H9 (cell line): ENCODE measurements at regions not wholly inside any gene's neighbourhood (a gene's known extent, or its start where the extent isn't known, plus 50 kb on each side); places are given as distances from the start of the nearest gene placed in this dataset.

Experiments used
- DNase-seq: peaks from one replicate; pipeline ENCODE4 v3.0.0-alpha.2; 2017
- H2AFZ ChIP-seq: one replicate; pipeline ENCODE4 v1.6.1; 2013; ENCODE audit warnings: mild to moderate bottlenecking, low read length, control low read depth, moderate library complexity
- H2AK5ac ChIP-seq: 2 replicates; pipeline ENCODE4 v1.6.1; 2013; ENCODE audit warnings: low read length, control low read depth, mixed read lengths; ENCODE audit not compliant: insufficient read length
- H2BK120ac ChIP-seq: one replicate; pipeline ENCODE4 v1.6.1; 2013; ENCODE audit warnings: low read depth, mild to moderate bottlenecking, low read length, control low read depth, inconsistent platforms; ENCODE audit not compliant: poor library complexity, severe bottlenecking
- H2BK12ac ChIP-seq: 2 replicates; pipeline ENCODE4 v1.6.1; 2013; ENCODE audit warnings: low read length, control low read depth, mixed read lengths, low read depth; ENCODE audit not compliant: insufficient read length
- H2BK15ac ChIP-seq: 2 replicates; pipeline ENCODE4 v1.6.1; 2013; ENCODE audit warnings: low read depth, low read length, control low read depth
- H2BK20ac ChIP-seq: one replicate; pipeline ENCODE4 v1.6.1; 2013; ENCODE audit warnings: low read depth, mild to moderate bottlenecking, low read length, control low read depth, inconsistent platforms; ENCODE audit not compliant: poor library complexity, severe bottlenecking
- H2BK5ac ChIP-seq: 2 replicates; pipeline ENCODE4 v1.6.1; 2013; ENCODE audit warnings: low read length, control low read depth, mixed read lengths; ENCODE audit not compliant: insufficient read length
- H3K14ac ChIP-seq: 2 replicates; pipeline ENCODE4 v1.6.1; 2013; ENCODE audit warnings: low read length, control low read depth; ENCODE audit not compliant: insufficient read depth
- H3K18ac ChIP-seq: 2 replicates; pipeline ENCODE4 v1.6.1; 2013; ENCODE audit warnings: low read depth, mild to moderate bottlenecking, mixed read lengths, low read length, control low read depth; ENCODE audit not compliant: insufficient read length
- H3K23ac ChIP-seq: 2 replicates; pipeline ENCODE4 v1.6.1; 2013; ENCODE audit warnings: low read length, control low read depth, mixed read lengths, low read depth; ENCODE audit not compliant: insufficient read length
- H3K23me2 ChIP-seq: 2 replicates; pipeline ENCODE4 v1.6.1; 2013; ENCODE audit warnings: low read depth, mild to moderate bottlenecking, mixed read lengths, low read length, control low read depth; ENCODE audit not compliant: insufficient read length, poor library complexity, severe bottlenecking
- H3K27ac ChIP-seq: 2 replicates; pipeline ENCODE4 v1.5.1; 2013; ENCODE audit warnings: low read length, control low read depth, mixed read lengths, low read depth; ENCODE audit not compliant: insufficient read length
- H3K27me3 ChIP-seq: 2 replicates; pipeline ENCODE4 v1.6.1; 2013; ENCODE audit warnings: low read length, control low read depth, inconsistent platforms; ENCODE audit not compliant: insufficient read depth
- H3K4ac ChIP-seq: 2 replicates; pipeline ENCODE4 v1.6.1; 2013; ENCODE audit warnings: low read depth, mild to moderate bottlenecking, control low read depth, inconsistent platforms, low read length, moderate library complexity
- H3K4me1 ChIP-seq: 2 replicates; pipeline ENCODE4 v1.6.1; 2013; ENCODE audit warnings: low read length, control low read depth, inconsistent platforms; ENCODE audit not compliant: insufficient read depth
- H3K4me2 ChIP-seq: 2 replicates; pipeline ENCODE4 v1.6.1; 2013; ENCODE audit warnings: low read length, control low read depth, mixed read lengths; ENCODE audit not compliant: insufficient read length, insufficient read depth
- H3K56ac ChIP-seq: 2 replicates; pipeline ENCODE4 v1.6.1; 2013; ENCODE audit warnings: low read depth, mild to moderate bottlenecking, mixed read lengths, low read length, control low read depth; ENCODE audit not compliant: insufficient read length
- H3K79me1 ChIP-seq: 2 replicates; pipeline ENCODE4 v1.6.1; 2013; ENCODE audit warnings: low read depth, mild to moderate bottlenecking, moderate library complexity, low read length, control low read depth, inconsistent platforms; ENCODE audit not compliant: insufficient read depth, poor library complexity, severe bottlenecking
- H3K79me2 ChIP-seq: 2 replicates; pipeline ENCODE4 v1.6.1; 2013; ENCODE audit warnings: low read length, control low read depth, inconsistent platforms; ENCODE audit not compliant: insufficient read depth
- H3K9ac ChIP-seq: 2 replicates; pipeline ENCODE4 v1.6.1; 2013; ENCODE audit warnings: low read length, control low read depth, mixed read lengths; ENCODE audit not compliant: insufficient read length; ENCODE audit errors: extremely low read depth
- H3K9me3 ChIP-seq: one replicate; pipeline ENCODE4 v1.6.1; 2013; ENCODE audit warnings: low read depth, low read length, inconsistent platforms; ENCODE audit not compliant: control insufficient read depth
- H3T11ph ChIP-seq: one replicate; pipeline ENCODE4 v1.6.1; 2013; ENCODE audit warnings: mild to moderate bottlenecking, low read length, control low read depth, inconsistent platforms
- H4K20me1 ChIP-seq: one replicate; pipeline ENCODE4 v1.6.1; 2013; ENCODE audit not compliant: control insufficient read depth, insufficient read length, insufficient read depth
- H4K5ac ChIP-seq: 2 replicates; pipeline ENCODE4 v1.6.1; 2013; ENCODE audit warnings: low read depth, mild to moderate bottlenecking, mixed read lengths, low read length, control low read depth; ENCODE audit not compliant: insufficient read length
- H4K8ac ChIP-seq: replicated peaks from 2 replicates; pipeline ENCODE4 v1.6.1; 2013; ENCODE audit warnings: low read length, control low read depth, mixed read lengths, low read depth; ENCODE audit not compliant: insufficient read length
- H4K91ac ChIP-seq: 2 replicates; pipeline ENCODE4 v1.6.1; 2013; ENCODE audit warnings: low read depth, mild to moderate bottlenecking, moderate library complexity, mixed read lengths, low read length, control low read depth; ENCODE audit not compliant: insufficient read length
- H3K27ac Mint-ChIP-seq, 3 experiments: 2 replicates in 2 of 3; 3 replicates in 1 of 3; pipeline ENCODE4 v1.8.0; 2020 to 2021; ENCODE audit warnings: mixed read lengths in 3 of 3, mild to moderate bottlenecking in 1 of 3, moderate library complexity in 1 of 3
- H3K27me3 Mint-ChIP-seq: 2 replicates; pipeline ENCODE4 v1.8.0; 2021; ENCODE audit warnings: low read depth, mild to moderate bottlenecking, moderate library complexity, mixed read lengths
- H3K36me3 Mint-ChIP-seq, 3 experiments: 2 replicates in 2 of 3; 3 replicates in 1 of 3; pipeline ENCODE4 v1.8.0; 2020 to 2021; ENCODE audit warnings: low read depth in 3 of 3, mixed read lengths in 3 of 3; ENCODE audit not compliant: insufficient read depth in 1 of 3
- H3K4me1 Mint-ChIP-seq, 2 experiments: 2 replicates each; pipeline ENCODE4 v1.8.0; 2020; ENCODE audit warnings: mixed read lengths in 2 of 2
- H3K4me3 Mint-ChIP-seq, 2 experiments: 2 replicates in 1 of 2; 3 replicates in 1 of 2; pipeline ENCODE4 v1.8.0; 2020 to 2021; ENCODE audit warnings: mild to moderate bottlenecking in 2 of 2, mixed read lengths in 2 of 2, moderate library complexity in 1 of 2
- H3K9me3 Mint-ChIP-seq, 2 experiments: 2 replicates in 1 of 2; 3 replicates in 1 of 2; pipeline ENCODE4 v1.8.0; 2020; ENCODE audit warnings: mild to moderate bottlenecking in 2 of 2, mixed read lengths in 2 of 2, moderate library complexity in 1 of 2
- CTCF ChIP-seq: fragments of 200-600 bp; sonication (generic); conservative IDR thresholded peaks from 3 replicates; pipeline ENCODE4 v1.8.0; 2021; ENCODE audit warnings: antibody characterized with exemption, mild to moderate bottlenecking
- WGBS: extraction: QIAGEN DNeasy Blood & Tissue Kit; methylation state at CpG from one replicate; pipeline ENCODE4 v1.1.7; 2013; ENCODE audit warnings: missing lambda C conversion rate, low lambda C conversion rate, mixed read lengths; ENCODE audit not compliant: insufficient read length; ENCODE audit errors: extremely low coverage; 5-methylcytosine and 5-hydroxymethylcytosine counted together

DNA sequence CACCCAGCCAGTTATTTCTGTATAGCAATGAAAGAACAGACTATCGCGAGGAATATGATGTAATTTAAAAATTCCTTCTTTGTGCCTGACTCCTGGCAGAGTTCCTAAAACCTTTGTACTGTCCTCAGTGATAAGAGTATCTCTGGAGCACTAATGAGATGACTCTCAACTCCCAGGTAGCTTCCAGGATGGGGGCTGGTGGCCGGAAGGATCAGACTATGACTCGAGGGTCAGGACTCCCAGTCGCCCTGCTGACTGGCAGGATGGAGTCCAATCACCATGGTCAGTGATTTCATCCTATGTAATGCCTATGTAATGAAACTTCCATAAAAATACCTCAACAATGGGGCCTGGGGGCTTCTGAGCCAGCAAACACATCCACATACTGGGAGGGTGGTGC is 135.1 kb downstream of the SHANK2 start:
- H3K27ac ChIP-seq, result no peak overlapping the region

More for the DNA sequence above, 135.1 kb downstream of the SHANK2 start:
- no peak for DNase-seq
- Histone ChIP-seq H2BK20ac (no peak overlapping the region), H3K9ac (no peak overlapping the region), H2BK12ac (no peak overlapping the region), H3K4me2 (no peak overlapping the region), H2BK15ac (no peak overlapping the region), H4K91ac (no peak overlapping the region), H3K79me1 (no peaks in the 10 kb centered on the region), H3K56ac (no peak overlapping the region), H2AFZ (no peak overlapping the region), H3T11ph (no peak overlapping the region), H4K8ac (no peak overlapping the region), H2BK5ac (no peak overlapping the region), H3K79me2 (no peaks in the 10 kb centered on the region), H3K14ac (no peak overlapping the region), H3K23ac (no peak overlapping the region), H2BK120ac (no peak overlapping the region), H3K23me2 (no peaks in the 10 kb centered on the region), H2AK5ac (no peak overlapping the region), H3K9me3 (no peaks in the 10 kb centered on the region), H4K20me1 (no peaks in the 10 kb centered on the region), H4K5ac (no peak overlapping the region), H3K18ac (no peak overlapping the region), H3K4ac (no peak overlapping the region), H3K4me1 (no peaks in the 10 kb centered on the region; the same call in 1 of the 2 replicates), H3K27me3 (no peaks in the 10 kb centered on the region)
- Mint-ChIP-seq H3K9me3 (no peaks in the 10 kb centered on the region), H3K4me3 (no peak overlapping the region), H3K27me3 (no peaks in the 10 kb centered on the region), H3K4me1 (peaks cover 31 to 33% of the 10 kb centered on the region in 2 experiments), H3K36me3 (peaks cover 7 to 13% (median 9%) of the 10 kb centered on the region in 3 experiments; a peak in 6 of 7 replicates), H3K27ac (0 out of 7 replicates have a peak overlapping the region, but pooled peaks of 1 of the 3 experiments have one; percentile 28)
- no peak for TF ChIP-seq CTCF
- WGBS, result no CpG with 5 or more reads among the region's 5 CpGs
